ENCODE measurements at regions not wholly inside any gene's neighbourhood (a gene's known extent, or its start where the extent isn't known, plus 50 kb on each side); places are given as distances from the start of the nearest gene placed in this dataset.

DNA sequence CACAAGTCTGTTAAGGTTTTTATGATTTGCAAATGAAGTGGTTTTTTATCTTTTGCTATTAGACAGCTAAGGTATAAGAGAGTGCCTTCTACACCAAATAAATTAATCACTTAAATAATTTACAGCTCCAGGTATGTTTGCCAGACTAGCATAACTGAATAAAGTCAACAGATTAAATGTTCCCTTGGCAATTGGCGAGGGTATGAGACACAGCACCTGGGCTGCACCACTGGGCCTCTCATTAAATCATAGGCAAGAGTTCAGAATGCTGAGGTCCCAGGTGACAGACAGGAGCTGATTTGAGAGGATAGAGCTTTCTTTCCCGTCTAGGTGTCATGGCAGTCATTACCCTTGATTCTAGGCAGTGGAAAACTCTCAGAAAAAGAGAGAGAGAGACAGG, 62.6 kb upstream of the WT1 start:
- TF ChIP-seq EZH2 (optimal IDR thresholded peaks at IDR 0.05; ENCODE audit: low read depth, low read length), result no peak
- TF ChIP-seq, protein P1, sequence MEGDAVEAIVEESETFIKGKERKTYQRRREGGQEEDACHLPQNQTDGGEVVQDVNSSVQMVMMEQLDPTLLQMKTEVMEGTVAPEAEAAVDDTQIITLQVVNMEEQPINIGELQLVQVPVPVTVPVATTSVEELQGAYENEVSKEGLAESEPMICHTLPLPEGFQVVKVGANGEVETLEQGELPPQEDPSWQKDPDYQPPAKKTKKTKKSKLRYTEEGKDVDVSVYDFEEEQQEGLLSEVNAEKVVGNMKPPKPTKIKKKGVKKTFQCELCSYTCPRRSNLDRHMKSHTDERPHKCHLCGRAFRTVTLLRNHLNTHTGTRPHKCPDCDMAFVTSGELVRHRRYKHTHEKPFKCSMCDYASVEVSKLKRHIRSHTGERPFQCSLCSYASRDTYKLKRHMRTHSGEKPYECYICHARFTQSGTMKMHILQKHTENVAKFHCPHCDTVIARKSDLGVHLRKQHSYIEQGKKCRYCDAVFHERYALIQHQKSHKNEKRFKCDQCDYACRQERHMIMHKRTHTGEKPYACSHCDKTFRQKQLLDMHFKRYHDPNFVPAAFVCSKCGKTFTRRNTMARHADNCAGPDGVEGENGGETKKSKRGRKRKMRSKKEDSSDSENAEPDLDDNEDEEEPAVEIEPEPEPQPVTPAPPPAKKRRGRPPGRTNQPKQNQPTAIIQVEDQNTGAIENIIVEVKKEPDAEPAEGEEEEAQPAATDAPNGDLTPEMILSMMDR (IDR thresholded peaks at IDR 0.05; ENCODE audit: low read length), result no peak
